ENCODE measurements at regions not wholly inside any gene's neighbourhood (a gene's known extent, or its start where the extent isn't known, plus 50 kb on each side); places are given as distances from the start of the nearest gene placed in this dataset.

DNA sequence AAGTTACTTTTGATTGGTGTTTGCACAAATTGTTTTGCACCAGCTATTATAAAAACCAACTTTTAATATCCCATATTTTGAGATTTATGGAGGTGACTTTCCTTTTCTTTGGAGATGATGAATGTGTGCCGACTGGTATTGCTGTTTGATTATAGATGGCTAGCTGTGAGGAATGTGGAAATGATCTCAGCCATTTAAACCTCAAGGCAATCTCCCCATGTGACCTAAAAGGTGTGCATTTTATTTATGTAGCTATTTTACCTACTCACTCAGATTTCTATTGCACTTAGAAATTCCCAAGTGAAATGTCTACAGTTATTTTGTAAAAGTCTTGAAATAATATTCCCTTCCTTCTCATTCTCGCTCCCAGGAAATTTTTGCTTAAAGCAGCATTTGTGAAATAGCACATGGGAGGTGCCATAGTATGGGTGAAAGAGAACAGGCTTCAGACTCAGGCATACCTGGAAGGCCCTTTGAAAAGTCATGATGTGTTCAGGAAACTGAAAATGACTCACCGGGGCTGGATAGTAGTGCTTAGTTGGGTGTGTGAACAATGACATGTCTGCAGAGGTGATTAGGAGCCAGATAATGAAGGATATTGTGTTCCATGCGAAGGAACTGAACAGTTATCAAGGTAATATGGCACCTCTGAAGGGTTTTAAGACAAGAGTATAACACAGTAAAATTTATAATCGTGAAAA, 247.6 kb downstream of the CBLL2 start:
- DNase-seq (ENCODE audit: low spot score in 2 of 2): no peak
- Histone ChIP-seq H3K4me3 (no peak overlapping the region), H3K4me1 (no peaks in the 10 kb centered on the region), H3K27me3 (peaks cover 0 to 8% of the 10 kb centered on the region in 2 donors), H3K27ac (no peak overlapping the region), H3K9me3 (peaks cover 0 to 13% of the 10 kb centered on the region in 2 donors), H3K36me3 (no peaks in the 10 kb centered on the region)
- intact Hi-C loops (cut with DNase I; ENCODE audit: low total_unique reads): no loop called here
- no peak for TF ChIP-seq POLR2A (IDR thresholded peaks at IDR 0.05)
- TF ChIP-seq, protein P1, sequence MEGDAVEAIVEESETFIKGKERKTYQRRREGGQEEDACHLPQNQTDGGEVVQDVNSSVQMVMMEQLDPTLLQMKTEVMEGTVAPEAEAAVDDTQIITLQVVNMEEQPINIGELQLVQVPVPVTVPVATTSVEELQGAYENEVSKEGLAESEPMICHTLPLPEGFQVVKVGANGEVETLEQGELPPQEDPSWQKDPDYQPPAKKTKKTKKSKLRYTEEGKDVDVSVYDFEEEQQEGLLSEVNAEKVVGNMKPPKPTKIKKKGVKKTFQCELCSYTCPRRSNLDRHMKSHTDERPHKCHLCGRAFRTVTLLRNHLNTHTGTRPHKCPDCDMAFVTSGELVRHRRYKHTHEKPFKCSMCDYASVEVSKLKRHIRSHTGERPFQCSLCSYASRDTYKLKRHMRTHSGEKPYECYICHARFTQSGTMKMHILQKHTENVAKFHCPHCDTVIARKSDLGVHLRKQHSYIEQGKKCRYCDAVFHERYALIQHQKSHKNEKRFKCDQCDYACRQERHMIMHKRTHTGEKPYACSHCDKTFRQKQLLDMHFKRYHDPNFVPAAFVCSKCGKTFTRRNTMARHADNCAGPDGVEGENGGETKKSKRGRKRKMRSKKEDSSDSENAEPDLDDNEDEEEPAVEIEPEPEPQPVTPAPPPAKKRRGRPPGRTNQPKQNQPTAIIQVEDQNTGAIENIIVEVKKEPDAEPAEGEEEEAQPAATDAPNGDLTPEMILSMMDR (IDR thresholded peaks at IDR 0.05): no peak
- TF ChIP-seq POLR2AphosphoS5 (IDR thresholded peaks at IDR 0.05): no peak

DNA sequence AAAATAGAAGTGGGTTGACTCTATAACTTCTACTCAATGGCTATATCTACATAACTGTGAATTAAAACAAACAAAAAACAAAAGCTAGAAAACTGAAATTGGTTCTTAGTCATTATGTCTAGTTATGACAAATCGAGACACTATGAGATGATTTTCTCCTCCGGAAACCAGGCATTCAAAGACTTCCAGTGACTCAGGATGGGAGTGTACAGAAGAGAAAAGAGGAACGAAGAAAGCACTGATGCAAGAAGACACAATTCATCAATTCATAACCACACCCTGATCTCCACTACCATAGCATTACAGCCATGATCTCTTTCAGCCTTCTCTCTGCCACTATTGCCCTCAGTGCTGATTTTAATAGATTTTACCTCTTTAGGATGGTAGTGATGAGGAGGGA, 253.6 kb downstream of the CBLL2 start:
- Histone ChIP-seq H3K36me3 (no peaks in the 10 kb centered on the region), H3K27ac (no peak overlapping the region), H3K27me3 (peaks cover 0 to under 1% of the 10 kb centered on the region in 2 donors), H3K9me3 (peaks cover 0 to 12% of the 10 kb centered on the region in 2 donors), H3K4me1 (no peaks in the 10 kb centered on the region), H3K4me3 (no peak overlapping the region)
- DNase-seq (ENCODE audit: low spot score in 2 of 2): no peak
- intact Hi-C loops (cut with DNase I; ENCODE audit: low total_unique reads): no loop called here
- TF ChIP-seq POLR2A (IDR thresholded peaks at IDR 0.05) (no peak), POLR2AphosphoS5 (IDR thresholded peaks at IDR 0.05) (no peak)
- TF ChIP-seq, protein P1 (IDR thresholded peaks at IDR 0.05): no peak

DNA sequence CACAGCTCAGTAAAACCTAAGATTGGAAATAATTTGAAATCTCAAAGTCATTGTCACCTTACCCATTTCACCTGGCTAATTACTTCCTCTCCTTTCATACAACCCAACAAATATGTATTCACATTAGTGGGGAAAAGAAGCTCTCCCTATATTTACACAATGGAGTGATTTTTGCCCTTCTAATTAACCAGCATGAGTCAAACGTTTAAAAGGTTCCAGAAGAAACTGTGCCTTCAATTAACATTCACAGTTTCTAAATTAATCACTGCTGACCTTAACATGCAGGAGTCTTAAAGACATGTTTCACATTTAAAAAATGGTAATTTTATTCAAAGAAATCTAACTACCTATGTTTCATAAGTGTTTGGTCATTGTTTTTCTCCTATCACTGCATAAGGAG, 254.6 kb downstream of the CBLL2 start:
- Histone ChIP-seq H3K36me3 (no peaks in the 10 kb centered on the region), H3K4me3 (no peak overlapping the region), H3K27ac (no peak overlapping the region), H3K27me3 (no peaks in the 10 kb centered on the region), H3K9me3 (peaks cover 0 to 15% of the 10 kb centered on the region in 2 donors), H3K4me1 (no peaks in the 10 kb centered on the region)
- no peak for TF ChIP-seq POLR2AphosphoS5 (IDR thresholded peaks at IDR 0.05)
- TF ChIP-seq, protein P1 (IDR thresholded peaks at IDR 0.05): no peak
- intact Hi-C loops (cut with DNase I; ENCODE audit: low total_unique reads): no loop called here
- no peak for DNase-seq (ENCODE audit: low spot score in 2 of 2)

DNA sequence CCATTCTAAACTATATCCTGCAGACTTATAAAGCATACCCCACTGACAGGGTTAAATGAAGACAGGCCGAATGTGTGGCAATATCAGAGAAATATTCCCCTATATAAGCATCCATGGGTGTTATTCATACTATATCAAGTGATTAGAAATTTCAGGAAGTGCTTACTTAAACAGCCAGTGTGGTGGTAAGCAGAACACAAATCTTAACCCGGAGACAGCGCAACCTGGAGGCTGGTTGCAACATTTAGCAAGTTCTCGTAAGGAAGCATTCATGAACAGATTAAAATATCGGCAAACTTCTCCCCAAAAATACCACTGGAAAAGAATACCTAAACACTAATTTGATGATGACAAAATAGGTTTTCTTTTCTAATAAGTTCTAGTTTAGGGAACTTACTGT, 261.2 kb downstream of the CBLL2 start:
- Histone ChIP-seq H3K27ac (no peak overlapping the region), H3K4me3 (no peak overlapping the region), H3K36me3 (no peaks in the 10 kb centered on the region), H3K4me1 (no peaks in the 10 kb centered on the region), H3K27me3 (peaks cover 0 to 3% of the 10 kb centered on the region in 2 donors), H3K9me3 (peaks cover 0 to 7% of the 10 kb centered on the region in 2 donors)
- TF ChIP-seq POLR2A (IDR thresholded peaks at IDR 0.05): no peak
- TF ChIP-seq, protein P1 (IDR thresholded peaks at IDR 0.05): no peak
- no peak for TF ChIP-seq POLR2AphosphoS5 (IDR thresholded peaks at IDR 0.05)
- DNase-seq (ENCODE audit: low spot score in 2 of 2): no peak
- intact Hi-C loops (cut with DNase I; ENCODE audit: low total_unique reads): no loop called here

DNA sequence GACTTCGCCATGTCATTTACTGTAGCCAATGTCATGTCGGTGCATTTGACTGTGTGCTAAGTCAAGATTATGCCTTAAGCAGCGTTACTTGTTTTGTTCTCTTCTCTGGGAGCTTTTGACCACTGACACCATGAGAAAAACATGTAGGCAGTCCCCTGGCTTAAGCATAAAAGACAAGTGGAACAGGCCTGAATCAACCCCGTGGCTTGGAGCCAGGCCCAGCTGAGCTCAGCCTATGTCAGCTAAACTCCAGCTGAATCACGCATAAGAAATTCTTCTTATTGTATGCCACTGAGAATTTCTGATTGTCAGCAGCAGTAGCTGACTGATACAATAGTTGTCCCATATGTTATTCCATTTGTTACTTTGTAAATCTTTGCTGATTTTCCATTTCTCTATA, 261.9 kb downstream of the CBLL2 start:
- no peak for TF ChIP-seq POLR2A (IDR thresholded peaks at IDR 0.05)
- TF ChIP-seq POLR2AphosphoS5 (IDR thresholded peaks at IDR 0.05): no peak
- TF ChIP-seq, protein P1 (IDR thresholded peaks at IDR 0.05): no peak
- Histone ChIP-seq H3K9me3 (peaks cover 0 to 7% of the 10 kb centered on the region in 2 donors), H3K27ac (no peak overlapping the region), H3K27me3 (peaks cover 0 to 3% of the 10 kb centered on the region in 2 donors), H3K4me3 (no peak overlapping the region), H3K36me3 (no peaks in the 10 kb centered on the region), H3K4me1 (no peaks in the 10 kb centered on the region)
- no peak for DNase-seq (ENCODE audit: low spot score in 2 of 2)
- intact Hi-C loops (cut with DNase I; ENCODE audit: low total_unique reads): no loop called here
